GM12875 (cell line): ENCODE measurements at regions not wholly inside any gene's neighbourhood (a gene's known extent, or its start where the extent isn't known, plus 50 kb on each side); places are given as distances from the start of the nearest gene placed in this dataset.
A peak's percentile ranks its signal among the peaks of the same experiment; 100 is the strongest.
"Not testable (repeated sequence)": the region's sequence is repeated elsewhere in the genome, so short reads cannot be mapped to it uniquely, and the experiment has no call there.

Experiments used
- H3K4me3 ChIP-seq: one replicate; pipeline ENCODE4 v1.5.1; 2011; ENCODE audit warnings: low read depth, low read length, control low read depth
- TF ChIP-seq, protein P1 (sequence below): IDR thresholded peaks from 2 replicates; pipeline ENCODE4 v1.5.1; 2011; ENCODE audit warnings: low read depth, mild to moderate bottlenecking, control low read depth, inconsistent platforms, low read length, moderate library complexity, borderline replicate concordance; ENCODE audit not compliant: insufficient read depth

DNA sequence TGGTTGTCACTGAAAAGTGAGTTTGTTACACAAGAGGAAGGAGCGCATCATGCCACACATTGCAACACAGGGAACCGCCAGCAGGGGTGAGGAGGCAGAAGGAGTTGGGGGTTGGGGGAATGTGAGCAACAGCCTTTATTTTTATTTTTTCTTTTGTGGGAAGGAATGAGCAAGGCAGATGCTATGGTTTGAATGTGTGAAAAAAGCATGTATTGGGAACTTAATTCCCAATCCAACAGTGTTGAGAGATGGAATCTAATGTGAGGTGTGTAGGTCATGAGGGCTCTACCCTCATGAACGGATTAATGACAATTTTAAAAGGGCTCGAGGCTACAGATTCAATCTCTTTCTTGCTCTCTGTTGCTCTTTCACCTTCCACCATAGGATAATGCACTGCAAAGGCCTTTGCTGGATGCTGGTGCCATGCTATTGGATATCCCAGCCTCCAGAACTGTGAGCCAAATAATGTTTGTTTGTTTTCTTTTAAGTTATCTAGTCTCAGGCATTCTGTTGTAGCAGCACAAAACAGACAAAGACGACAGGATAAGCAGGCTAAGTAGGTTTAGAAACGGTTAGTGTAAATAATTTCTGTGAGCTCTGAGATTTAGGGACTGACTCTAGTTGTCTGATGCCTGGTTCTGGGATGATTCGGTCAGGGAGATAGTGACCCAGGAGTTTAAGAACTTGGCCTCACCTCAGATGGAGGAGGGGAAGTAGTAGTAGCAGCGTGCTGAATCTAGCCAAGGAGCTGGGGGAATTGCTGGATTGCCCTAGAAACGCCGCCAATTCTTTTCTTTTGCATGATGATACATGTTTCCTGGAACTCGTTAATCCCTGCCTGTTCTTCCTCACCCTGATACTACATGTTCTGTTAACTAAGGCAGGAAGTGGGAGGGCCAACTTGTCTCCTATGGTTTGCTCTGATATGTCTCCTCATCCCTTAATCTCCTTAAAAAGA lies 156.6 kb upstream of the CTSO start:
- TF ChIP-seq, protein P1, sequence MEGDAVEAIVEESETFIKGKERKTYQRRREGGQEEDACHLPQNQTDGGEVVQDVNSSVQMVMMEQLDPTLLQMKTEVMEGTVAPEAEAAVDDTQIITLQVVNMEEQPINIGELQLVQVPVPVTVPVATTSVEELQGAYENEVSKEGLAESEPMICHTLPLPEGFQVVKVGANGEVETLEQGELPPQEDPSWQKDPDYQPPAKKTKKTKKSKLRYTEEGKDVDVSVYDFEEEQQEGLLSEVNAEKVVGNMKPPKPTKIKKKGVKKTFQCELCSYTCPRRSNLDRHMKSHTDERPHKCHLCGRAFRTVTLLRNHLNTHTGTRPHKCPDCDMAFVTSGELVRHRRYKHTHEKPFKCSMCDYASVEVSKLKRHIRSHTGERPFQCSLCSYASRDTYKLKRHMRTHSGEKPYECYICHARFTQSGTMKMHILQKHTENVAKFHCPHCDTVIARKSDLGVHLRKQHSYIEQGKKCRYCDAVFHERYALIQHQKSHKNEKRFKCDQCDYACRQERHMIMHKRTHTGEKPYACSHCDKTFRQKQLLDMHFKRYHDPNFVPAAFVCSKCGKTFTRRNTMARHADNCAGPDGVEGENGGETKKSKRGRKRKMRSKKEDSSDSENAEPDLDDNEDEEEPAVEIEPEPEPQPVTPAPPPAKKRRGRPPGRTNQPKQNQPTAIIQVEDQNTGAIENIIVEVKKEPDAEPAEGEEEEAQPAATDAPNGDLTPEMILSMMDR = peak; percentile 40; the same call in 1 of the 2 replicates

DNA sequence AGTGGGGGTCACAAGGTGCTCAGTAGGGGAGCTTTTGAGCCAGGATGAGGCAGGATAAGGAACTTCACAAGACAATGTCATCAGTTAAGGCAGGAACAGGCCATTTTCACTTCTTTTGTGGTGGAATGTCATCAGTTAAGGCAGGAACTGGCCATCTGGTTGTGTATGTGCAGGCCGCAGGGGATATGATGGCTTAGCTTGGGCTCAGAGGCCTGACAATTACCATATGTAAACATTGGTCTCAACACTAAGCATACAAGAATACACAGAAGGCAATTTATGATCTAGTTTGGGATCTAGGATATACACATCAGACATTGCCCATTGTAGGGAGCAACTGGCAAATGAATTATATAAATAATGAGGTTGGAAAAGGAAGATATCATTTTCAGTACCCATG lies 155.4 kb upstream of the CTSO start:
- not testable (repeated sequence) for H3K4me3 ChIP-seq

More for the DNA sequence above, 156.6 kb upstream of the CTSO start:
- H3K4me3 ChIP-seq = no peak overlapping the region

DNA sequence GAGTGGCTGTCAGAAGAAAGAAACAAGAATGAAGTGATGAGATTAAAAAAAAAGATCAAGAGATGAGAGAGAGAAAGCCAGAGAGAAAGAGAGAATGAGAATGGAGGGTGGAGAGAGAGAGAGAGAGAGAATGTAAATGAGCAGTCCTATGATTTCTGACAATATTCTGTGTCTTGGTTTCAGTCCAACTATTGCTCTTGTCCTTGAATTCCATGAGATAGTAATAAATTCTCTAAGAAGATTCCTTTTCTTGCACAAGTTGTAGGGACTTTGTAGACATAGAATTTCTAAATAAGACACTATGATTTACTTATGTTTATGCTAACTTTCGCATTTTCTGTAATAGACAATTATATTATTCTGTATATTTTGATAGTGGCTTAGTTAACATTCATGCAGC lies 149.6 kb upstream of the CTSO start:
- H3K4me3 ChIP-seq = no peak overlapping the region
- TF ChIP-seq, protein P1 = no peak

DNA sequence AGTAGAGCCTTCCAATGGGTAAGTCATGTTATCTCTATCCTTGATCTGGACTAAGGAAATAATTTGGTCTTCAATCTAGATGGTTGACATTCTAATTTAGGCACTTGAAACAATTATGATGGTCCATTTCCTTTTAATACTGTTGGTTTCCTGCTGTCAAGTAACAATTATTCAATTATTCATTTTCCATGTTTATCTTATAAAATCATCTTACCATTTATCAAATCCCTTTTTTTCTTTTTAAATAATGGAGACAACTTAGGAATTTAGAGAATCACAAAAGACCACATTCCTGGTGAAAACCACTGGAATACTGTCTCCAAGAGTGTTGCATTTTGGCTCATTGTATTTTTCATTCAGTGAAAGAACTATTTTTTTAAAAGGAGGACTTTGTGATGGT lies 148.7 kb upstream of the CTSO start:
- TF ChIP-seq, protein P1 = no peak
- H3K4me3 ChIP-seq = no peak overlapping the region

DNA sequence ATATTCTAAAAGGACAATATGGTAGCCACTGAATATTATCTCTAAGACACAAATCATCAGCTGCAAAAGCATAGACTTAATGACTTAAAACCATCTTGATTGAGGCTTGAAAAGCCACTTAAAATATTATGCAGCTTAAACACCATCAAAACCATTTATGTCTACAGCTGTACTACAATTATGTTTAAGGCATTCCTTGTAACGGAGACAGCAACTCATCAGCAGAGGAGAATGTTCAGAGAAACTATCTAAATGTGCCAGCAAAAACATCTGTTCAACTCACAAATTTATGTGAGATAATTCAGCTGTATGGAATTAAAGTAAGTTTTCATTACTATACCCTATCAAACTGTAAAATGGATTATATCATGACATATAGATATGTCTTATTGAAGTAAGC lies 147.9 kb upstream of the CTSO start:
- H3K4me3 ChIP-seq = no peak overlapping the region
- TF ChIP-seq, protein P1 = no peak

DNA sequence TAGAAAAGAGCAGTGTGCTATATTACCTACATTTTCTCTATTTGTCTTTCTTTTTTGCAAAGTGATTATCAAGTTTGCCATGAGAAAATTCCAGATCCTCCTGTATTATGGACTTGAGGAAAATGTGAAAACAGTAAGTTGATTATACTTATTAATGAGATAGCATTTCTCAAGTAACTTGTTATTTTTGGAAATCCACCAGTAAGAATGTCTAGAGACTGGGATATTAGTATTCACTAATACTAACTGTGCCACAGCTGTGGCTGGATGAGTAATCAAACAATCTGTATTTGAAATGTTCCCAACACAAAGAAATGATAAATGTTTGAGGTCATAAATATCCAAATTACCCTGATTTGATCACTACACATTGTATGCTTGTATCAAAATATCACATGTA lies 147.0 kb upstream of the CTSO start:
- TF ChIP-seq, protein P1 = no peak
- H3K4me3 ChIP-seq = no peak overlapping the region

DNA sequence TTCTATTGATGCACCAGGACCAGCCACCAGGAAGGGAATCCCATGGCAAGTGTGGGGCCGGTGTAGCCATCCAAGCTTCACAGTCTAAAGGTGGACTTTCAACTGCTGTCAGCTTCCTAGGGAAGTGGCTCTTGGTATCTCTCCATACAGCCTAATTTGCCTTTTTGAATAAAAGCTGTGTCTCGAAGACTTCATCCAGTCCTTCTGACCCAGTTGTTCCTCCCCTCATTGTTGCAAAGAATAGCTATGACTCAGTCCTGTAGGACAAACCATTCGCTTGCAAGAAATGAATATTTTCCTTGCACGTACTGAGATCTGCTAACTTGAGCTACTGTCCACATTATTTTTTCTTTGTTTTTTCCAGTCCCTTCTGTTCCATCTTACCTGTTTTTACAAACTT lies 145.1 kb upstream of the CTSO start:
- no peak overlapping the region for H3K4me3 ChIP-seq
- TF ChIP-seq, protein P1 = no peak
